GM18909 (cell line): ENCODE measurements at regions not wholly inside any gene's neighbourhood (a gene's known extent, or its start where the extent isn't known, plus 50 kb on each side); places are given as distances from the start of the nearest gene placed in this dataset.
"Not testable (repeated sequence)": the region's sequence is repeated elsewhere in the genome, so short reads cannot be mapped to it uniquely, and the experiment has no call there.

Source experiments
- ATAC-seq: cut with Tn5 transposase; IDR thresholded peaks from one replicate; pipeline ENCODE4 v1.9.1; 2021; ENCODE audit warnings: mild to moderate bottlenecking; ENCODE audit not compliant: unreplicated experiment, poor library complexity

DNA sequence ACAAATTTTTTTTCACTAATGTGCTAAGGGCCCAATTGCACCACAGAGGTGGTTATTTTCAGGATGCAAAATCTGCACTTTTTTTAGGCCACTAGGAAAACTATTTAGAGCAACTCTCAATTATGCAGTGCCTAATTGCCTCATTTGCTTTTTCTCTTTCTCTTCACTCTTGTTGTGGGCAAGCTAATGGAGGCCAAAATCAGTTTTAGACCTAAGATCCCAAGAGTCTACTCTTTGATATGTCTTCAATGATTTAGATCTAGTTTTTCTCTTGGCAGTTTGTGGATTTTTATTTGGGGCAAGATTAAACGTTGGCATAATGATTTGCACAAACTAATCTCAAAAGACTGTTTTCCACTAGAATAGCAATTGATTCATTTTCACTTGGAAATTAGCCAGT, 1996.9 kb downstream of the LRRC4C start:
- no peak for ATAC-seq

GRCh38 chr11:39461066-39461465, 1998.4 kb downstream of the LRRC4C start:
- no peak for ATAC-seq

DNA sequence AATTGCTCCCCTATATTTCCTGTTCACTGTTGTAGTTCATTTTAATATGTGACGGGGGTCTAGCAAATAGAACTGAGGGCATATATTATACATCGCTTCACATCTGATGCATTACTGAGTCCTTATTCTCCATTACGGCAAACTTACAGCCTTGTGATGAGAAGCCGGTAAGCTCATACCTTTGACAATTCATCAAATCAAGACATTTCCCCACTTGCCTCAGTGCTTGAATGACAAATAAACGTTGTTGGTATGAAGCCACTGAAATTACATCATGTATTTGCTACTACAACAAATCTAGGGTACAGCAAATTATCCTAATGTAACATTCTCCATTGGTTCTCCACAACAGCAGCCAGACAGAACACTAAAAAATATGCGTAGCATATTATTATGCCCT, 1999.8 kb downstream of the LRRC4C start:
- no peak for ATAC-seq

- ATAC-seq, result no peak
Measured at GRCh38 chr11:39458481-39458880, 2001.0 kb downstream of the LRRC4C start.

DNA sequence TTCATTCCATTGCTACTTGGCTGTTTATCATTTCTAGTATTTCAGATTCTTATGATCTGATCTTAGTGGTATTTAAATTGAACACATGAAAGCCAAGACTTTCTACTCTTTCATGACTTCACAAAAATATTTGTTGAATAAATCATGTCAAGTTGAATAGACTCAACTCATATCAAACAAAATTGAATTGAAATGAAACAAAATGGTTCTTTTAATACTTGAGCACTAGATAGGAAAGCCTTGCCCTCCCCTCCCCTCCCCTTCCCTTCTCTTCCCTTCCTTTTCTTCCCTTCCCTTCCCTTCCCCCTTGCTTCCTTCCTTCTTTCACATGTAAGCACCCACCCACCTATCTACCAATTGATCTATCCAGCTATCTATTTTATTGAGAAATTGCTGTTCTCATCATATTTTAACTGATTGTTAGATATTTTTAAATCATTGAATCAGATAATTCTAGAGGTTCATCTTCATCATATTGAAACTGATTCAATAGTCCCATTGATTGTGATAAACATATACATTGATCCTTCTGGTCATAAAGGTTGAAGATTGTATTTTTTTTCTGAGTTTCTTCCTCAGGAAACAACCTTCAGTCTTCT, 2015.9 kb downstream of the LRRC4C start:
- ATAC-seq, result no peak

DNA sequence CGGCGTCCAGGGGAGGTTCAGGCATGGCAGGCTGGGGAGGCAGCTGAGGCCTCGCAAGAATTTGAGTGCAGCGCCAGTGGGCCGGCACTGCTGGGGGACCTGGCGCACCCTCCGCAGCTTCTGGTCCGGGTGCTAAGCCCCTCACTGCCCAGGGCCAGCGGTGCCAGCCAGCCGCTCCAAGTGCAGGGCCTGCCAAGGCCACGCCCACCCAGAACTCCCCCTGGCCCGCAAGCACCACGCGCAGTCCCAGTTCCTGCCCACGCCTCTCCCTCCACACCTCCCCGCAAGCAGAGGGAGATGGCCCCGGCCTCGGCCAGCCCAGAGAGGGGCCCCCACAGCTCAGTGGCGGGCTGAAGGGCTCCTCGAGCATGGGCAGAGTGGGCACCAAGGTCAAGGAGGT, 2017.3 kb downstream of the LRRC4C start:
- ATAC-seq, result no peak

DNA sequence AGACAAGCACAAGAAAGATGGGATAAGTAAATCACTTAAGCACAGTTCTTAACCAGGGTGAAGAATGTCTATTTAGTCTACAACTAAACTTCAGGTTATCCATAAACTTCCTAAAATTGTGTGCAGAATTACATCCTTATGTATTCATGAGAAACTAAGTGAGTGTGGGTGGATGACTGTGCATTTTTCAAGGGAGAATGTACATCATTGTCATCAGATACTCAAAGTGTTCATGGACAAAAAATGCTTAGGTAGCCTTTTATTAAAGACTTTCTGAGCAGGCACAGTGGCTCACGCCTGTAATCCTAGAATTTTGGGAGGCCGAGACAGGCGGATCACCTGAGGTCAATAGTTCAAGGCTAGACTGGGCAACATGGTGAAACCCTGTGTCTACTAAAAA, 2023.8 kb downstream of the LRRC4C start:
- no peak for ATAC-seq

- ATAC-seq, result no peak
Measured at GRCh38 chr11:39434466-39434865, 2025.0 kb downstream of the LRRC4C start.

- ATAC-seq, result no peak
Measured at GRCh38 chr11:39432929-39433328, 2026.5 kb downstream of the LRRC4C start.

- ATAC-seq, result no peak
Measured at GRCh38 chr11:39425226-39425625, 2034.2 kb downstream of the LRRC4C start.

- no peak for ATAC-seq
Measured at GRCh38 chr11:39412117-39412516, 2047.3 kb downstream of the LRRC4C start.

DNA sequence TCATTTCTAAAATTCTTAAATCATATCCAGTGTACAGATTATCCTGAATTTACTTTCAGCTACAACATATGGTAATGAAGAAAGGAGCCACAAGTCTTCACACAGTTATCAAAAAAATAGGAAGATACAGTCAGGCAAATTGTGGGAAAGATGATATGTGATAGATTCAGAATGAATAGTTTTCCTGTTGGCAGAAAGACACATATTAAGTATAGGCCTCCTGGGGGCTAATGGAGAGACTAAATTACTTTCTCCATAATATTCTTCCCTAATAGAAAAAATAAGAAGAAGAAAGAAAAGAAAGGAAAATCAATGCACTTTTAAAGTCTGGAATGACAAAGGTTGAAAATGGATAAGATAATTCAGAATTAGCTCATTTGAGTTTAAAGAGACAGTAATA, 2073.5 kb downstream of the LRRC4C start:
- no peak for ATAC-seq

GRCh38 chr11:39374963-39375698, 2084.3 kb downstream of the LRRC4C start:
- ATAC-seq, result no peak

DNA sequence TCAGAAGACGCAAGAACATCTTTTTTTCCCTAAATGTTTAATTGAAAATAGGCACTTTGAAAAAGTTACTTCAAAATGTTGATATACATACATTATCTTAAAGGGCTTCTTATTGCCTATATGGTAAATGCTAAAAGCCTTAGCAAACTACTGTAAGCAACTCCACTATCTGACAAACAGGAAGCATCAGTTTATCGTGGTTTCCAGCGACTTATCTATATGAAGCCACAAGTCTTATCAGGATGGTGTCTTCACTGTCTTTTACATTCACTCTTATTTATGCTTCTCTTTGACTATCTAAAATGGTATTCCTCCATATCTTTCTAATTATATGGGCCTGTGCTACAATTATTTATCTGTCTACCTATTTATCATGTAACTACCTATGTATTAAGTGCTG, 2091.9 kb downstream of the LRRC4C start:
- ATAC-seq, result no peak

DNA sequence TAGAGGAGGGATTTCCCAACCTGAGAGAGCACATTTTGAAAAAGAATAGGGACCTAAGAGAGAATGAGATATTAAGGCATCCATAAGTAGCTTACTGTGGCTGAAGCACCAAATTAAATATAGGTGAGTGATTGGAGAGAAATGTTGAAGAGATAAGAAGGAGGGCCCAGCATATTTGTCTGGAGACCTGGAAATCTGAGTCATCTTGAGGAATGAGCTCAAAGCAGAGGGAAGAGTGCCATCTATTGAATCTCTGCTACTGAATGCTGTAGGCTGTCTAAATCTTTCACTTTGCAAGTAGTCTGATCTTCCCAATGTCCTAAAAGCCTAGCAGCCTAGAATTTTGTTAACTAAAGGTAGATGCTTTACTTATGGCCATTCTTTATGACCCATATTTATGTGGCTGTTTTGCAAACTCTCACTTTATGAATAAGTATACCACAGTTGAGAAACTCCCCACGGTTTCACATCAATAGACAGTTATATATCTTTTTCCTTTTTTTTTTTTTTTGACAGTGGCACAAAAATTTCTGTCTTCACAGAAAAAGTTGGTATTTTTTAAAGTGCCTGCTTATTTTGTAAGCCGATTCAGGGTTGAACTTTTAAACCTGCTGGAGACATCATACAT, 2093.5 kb downstream of the LRRC4C start:
- ATAC-seq, result no peak

GRCh38 chr11:39363571-39363970, 2095.9 kb downstream of the LRRC4C start:
- no peak for ATAC-seq

DNA sequence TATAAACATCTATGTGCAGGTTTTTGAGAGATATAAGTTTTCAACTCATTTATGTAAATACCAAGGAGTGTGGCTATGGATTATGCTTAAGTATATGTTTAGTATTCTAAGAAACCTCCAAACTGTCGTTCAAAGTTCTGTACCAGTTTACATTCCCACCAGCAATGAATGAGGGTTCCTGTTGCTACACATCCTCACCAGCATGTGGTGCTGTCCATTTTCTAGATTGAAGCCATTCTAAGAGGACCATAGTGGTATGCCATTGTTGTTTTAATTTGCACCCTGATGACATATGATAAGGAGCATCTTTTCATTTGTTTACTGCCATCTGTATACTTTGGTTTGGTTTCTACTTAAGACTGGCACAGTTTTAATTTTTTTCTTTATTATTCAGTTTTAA, 2097.9 kb downstream of the LRRC4C start:
- no peak for ATAC-seq

DNA sequence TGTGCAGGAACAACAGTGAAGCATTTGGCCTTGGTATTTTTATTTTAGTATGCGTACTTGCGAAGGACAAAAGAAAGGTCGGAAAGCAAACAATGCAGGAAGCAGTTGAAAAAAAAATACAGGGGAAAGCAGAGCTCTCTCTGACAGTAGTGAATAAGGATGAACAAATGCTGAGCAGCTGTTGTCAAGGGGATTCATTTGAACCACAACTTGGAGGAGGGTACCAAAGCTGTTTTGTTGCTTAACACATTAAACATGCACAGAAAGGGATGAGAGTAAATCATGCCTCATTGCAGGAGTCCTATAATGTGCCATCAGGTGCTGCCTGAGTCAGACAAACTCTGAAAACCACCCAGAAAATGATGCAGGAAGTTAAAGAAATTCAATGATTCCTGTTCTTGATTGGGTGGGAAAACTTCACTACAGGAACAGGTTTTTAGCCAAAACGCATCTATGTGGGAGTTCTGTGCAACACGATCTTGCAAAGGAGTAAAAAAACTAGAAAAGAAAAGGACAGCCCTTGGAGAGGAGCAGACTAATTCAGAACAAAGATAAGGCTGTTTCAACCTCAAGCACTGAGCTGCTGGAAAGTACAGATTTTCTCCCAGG, 2113.5 kb downstream of the LRRC4C start:
- ATAC-seq, result no peak

GRCh38 chr11:39341461-39341860, 2118.0 kb downstream of the LRRC4C start:
- no peak for ATAC-seq

DNA sequence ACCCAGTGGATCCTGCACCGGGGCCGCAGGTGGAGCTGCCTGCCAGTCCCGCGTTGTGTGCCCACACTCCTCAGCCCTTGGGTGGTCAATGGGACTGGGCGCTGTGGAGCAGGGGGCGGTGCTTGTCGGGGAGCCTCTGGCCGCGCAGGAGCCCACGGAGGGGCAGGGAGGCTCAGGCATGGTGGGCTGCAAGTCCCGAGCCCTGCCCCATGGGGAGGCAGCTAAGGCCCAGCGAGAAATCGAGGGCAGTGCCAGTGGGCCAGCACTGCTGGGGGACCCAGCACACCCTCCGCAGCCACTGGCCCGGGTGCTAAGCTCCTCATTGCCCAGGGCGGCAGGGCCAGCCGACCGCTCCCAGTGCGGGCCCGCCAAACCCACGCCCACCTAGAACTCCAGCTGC, 2126.4 kb downstream of the LRRC4C start:
- not testable (repeated sequence) for ATAC-seq

DNA sequence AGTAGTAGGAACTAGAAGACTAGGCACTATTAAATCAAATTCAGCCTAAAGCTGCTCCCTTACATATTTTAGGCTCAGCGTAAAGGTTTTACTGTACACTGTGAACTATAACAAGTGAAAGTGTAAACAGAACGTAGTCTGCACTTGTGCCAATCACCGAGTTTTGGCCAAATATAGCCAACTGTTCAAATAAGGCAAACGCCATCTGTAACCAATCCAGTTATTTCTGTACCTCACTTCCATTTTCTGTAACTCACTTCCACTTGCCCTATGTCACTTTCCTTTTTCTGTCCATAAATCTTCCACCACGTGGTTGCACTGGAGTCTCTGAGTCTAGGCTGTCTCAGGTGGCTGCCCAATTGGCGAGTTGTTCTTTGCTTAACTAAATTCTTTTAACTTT, 2132.2 kb downstream of the LRRC4C start:
- ATAC-seq, result no peak
